Right atrium auricular region (tissue), 2 donors: ENCODE measurements at regions not wholly inside any gene's neighbourhood (a gene's known extent, or its start where the extent isn't known, plus 50 kb on each side); places are given as distances from the start of the nearest gene placed in this dataset.
A peak's percentile ranks its signal among the peaks of the same experiment; 100 is the strongest.

Experiments
- DNase-seq: peaks from one replicate; pipeline ENCODE4 v3.0.0-alpha.2; 2019; ENCODE audit warnings: low spot score
- H3K27ac ChIP-seq, 2 donors: fragments of 200-600 bp; sonication (generic); 1 replicate in 1 of 2; 2 replicates in 1 of 2; pipeline ENCODE4 v1.5.1; 2016 to 2019
- H3K27me3 ChIP-seq, 2 donors: fragments of 200-600 bp; sonication (generic); one replicate each; pipeline versions ENCODE4 v1.5.1 to v1.6.0; 2017 to 2019
- H3K36me3 ChIP-seq: fragments of 200-600 bp; sonication (generic); one replicate; pipeline ENCODE4 v1.5.1; 2016
- H3K4me1 ChIP-seq, 2 donors: fragments of 200-600 bp; sonication (generic); one replicate each; pipeline versions ENCODE4 v1.5.1 to v1.6.0; 2017 to 2019
- H3K4me3 ChIP-seq, 2 donors: fragments of 200-600 bp; sonication (generic); 1 replicate in 1 of 2; 2 replicates in 1 of 2; pipeline ENCODE4 v1.5.1; 2017 to 2019; ENCODE audit warnings: mild to moderate bottlenecking in 1 of 2, moderate library complexity in 1 of 2
- H3K9me3 ChIP-seq, 2 donors: fragments of 200-600 bp; sonication (generic); one replicate each; pipeline ENCODE4 v1.5.1; 2019
- CTCF ChIP-seq, 2 donors: fragments of 200-600 bp; sonication (generic); IDR thresholded peaks; one replicate each; pipeline ENCODE4 v1.5.1; 2019; ENCODE audit warnings: antibody characterized with exemption in 2 of 2

GRCh38 chr2:172342078-172342477 is 85.3 kb upstream of the ITGA6 start:
- Histone ChIP-seq H3K4me3 (no peak overlapping the region), H3K4me1 (peaks cover 0 to 14% of the 10 kb centered on the region in 2 donors), H3K9me3 (peaks cover 0 to 15% of the 10 kb centered on the region in 2 donors), H3K27ac (peak overlapping the region in 1 of 2 donors; percentile 7), H3K27me3 (no peaks in the 10 kb centered on the region), H3K36me3 (no peaks in the 10 kb centered on the region)
- DNase-seq: no peak
- TF ChIP-seq CTCF (IDR thresholded peaks at IDR 0.05): no peak

GRCh38 chr2:172342611-172343010 is 84.8 kb upstream of the ITGA6 start:
- peaks cover 0 to 14% of the 10 kb centered on the region in 2 donors for H3K4me1 ChIP-seq
- H3K27ac ChIP-seq: no peak overlapping the region
- H3K9me3 ChIP-seq: peaks cover 0 to 20% of the 10 kb centered on the region in 2 donors
- no peak overlapping the region for H3K4me3 ChIP-seq
- TF ChIP-seq CTCF (IDR thresholded peaks at IDR 0.05): no peak
- no peak for DNase-seq
- no peaks in the 10 kb centered on the region for H3K36me3 ChIP-seq
- no peaks in the 10 kb centered on the region for H3K27me3 ChIP-seq

GRCh38 chr2:172344159-172344558 is 83.2 kb upstream of the ITGA6 start:
- DNase-seq: no peak
- no peaks in the 10 kb centered on the region for H3K36me3 ChIP-seq
- no peaks in the 10 kb centered on the region for H3K27me3 ChIP-seq
- peaks cover 0 to 13% of the 10 kb centered on the region in 2 donors for H3K4me1 ChIP-seq
- H3K4me3 ChIP-seq: no peak overlapping the region
- no peak overlapping the region for H3K27ac ChIP-seq
- TF ChIP-seq CTCF (IDR thresholded peaks at IDR 0.05): no peak
- peaks cover 0 to 24% of the 10 kb centered on the region in 2 donors for H3K9me3 ChIP-seq

- Histone ChIP-seq H3K27ac (no peak overlapping the region), H3K4me3 (no peak overlapping the region), H3K36me3 (no peaks in the 10 kb centered on the region), H3K27me3 (no peaks in the 10 kb centered on the region), H3K9me3 (peaks cover 0 to 24% of the 10 kb centered on the region in 2 donors), H3K4me1 (peaks cover 0 to 12% of the 10 kb centered on the region in 2 donors)
- DNase-seq: no peak
- no peak for TF ChIP-seq CTCF (IDR thresholded peaks at IDR 0.05)
These were observed 81.3 kb upstream of the ITGA6 start for GRCh38 chr2:172345956-172346555.

- no peak for DNase-seq
- Histone ChIP-seq H3K9me3 (peaks cover 0 to 22% of the 10 kb centered on the region in 2 donors), H3K4me1 (peaks cover 0 to 13% of the 10 kb centered on the region in 2 donors), H3K4me3 (no peak overlapping the region), H3K36me3 (no peaks in the 10 kb centered on the region), H3K27ac (no peak overlapping the region), H3K27me3 (no peaks in the 10 kb centered on the region)
- no peak for TF ChIP-seq CTCF (IDR thresholded peaks at IDR 0.05)
These were observed 78.7 kb upstream of the ITGA6 start for GRCh38 chr2:172348555-172349288.
